ENCODE measurements at regions not wholly inside any gene's neighbourhood (a gene's known extent, or its start where the extent isn't known, plus 50 kb on each side); places are given as distances from the start of the nearest gene placed in this dataset.

- no peak overlapping the region for H2AFZ ChIP-seq (ENCODE audit: low read depth, low read length, poor library complexity, severe bottlenecking)
- no peak for TF ChIP-seq CEBPB (IDR thresholded peaks at IDR 0.05; ENCODE audit: low read depth)
- no peak for TF ChIP-seq POLR2AphosphoS5 (IDR thresholded peaks at IDR 0.05; ENCODE audit: low read depth, low read length)
- TF ChIP-seq ZFX (IDR thresholded peaks at IDR 0.05), result no peak
- no peak for TF ChIP-seq EZH2 (IDR thresholded peaks at IDR 0.05)
- TF ChIP-seq, protein P1, sequence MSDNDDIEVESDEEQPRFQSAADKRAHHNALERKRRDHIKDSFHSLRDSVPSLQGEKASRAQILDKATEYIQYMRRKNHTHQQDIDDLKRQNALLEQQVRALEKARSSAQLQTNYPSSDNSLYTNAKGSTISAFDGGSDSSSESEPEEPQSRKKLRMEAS (IDR thresholded peaks at IDR 0.05), result no peak
- no peak for TF ChIP-seq SIN3A (IDR thresholded peaks at IDR 0.05; ENCODE audit: low read depth)
- no peak for TF ChIP-seq POLR2A (IDR thresholded peaks at IDR 0.05; ENCODE audit: borderline replicate concordance, extremely low read depth, insufficient read depth, insufficient read length)
- no peak for TF ChIP-seq JUND (IDR thresholded peaks at IDR 0.05)
- no peak for TF ChIP-seq SRF (IDR thresholded peaks at IDR 0.05; ENCODE audit: low read depth)
- no peak for TF ChIP-seq EGR1 (IDR thresholded peaks at IDR 0.05; ENCODE audit: low read depth)
- no peak for TF ChIP-seq YY1 (IDR thresholded peaks at IDR 0.05; ENCODE audit: extremely low read depth, insufficient replicate concordance, low read depth, low read length)
- TF ChIP-seq, protein P2, sequence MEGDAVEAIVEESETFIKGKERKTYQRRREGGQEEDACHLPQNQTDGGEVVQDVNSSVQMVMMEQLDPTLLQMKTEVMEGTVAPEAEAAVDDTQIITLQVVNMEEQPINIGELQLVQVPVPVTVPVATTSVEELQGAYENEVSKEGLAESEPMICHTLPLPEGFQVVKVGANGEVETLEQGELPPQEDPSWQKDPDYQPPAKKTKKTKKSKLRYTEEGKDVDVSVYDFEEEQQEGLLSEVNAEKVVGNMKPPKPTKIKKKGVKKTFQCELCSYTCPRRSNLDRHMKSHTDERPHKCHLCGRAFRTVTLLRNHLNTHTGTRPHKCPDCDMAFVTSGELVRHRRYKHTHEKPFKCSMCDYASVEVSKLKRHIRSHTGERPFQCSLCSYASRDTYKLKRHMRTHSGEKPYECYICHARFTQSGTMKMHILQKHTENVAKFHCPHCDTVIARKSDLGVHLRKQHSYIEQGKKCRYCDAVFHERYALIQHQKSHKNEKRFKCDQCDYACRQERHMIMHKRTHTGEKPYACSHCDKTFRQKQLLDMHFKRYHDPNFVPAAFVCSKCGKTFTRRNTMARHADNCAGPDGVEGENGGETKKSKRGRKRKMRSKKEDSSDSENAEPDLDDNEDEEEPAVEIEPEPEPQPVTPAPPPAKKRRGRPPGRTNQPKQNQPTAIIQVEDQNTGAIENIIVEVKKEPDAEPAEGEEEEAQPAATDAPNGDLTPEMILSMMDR (IDR thresholded peaks at IDR 0.05 in 2 of 3, conservative IDR thresholded peaks at IDR 0.05 in 1 of 3; ENCODE audit: borderline replicate concordance in 1 of 3, insufficient read depth in 1 of 3, low read depth in 2 of 3, low read length in 2 of 3), result no peak
- TF ChIP-seq TCF7L2 (IDR thresholded peaks at IDR 0.05; ENCODE audit: borderline replicate concordance, extremely low read depth, insufficient read depth, insufficient read length), result no peak
- no peaks in the 10 kb centered on the region for H4K20me1 ChIP-seq (ENCODE audit: insufficient read depth)
- RAD21 ChIA-PET (ENCODE audit: low non-redundant PET in 1 of 2, low total read pairs in 2 of 2, uncharacterized antibody in 2 of 2, unreplicated experiment in 2 of 2), result no interaction called here
- no peaks in the 10 kb centered on the region for H3K9me3 ChIP-seq (ENCODE audit: control insufficient read depth in 1 of 2, insufficient read depth in 1 of 2, low read depth in 1 of 2, low read length in 2 of 2)
- POLR2A ChIA-PET, result no interaction called here
- H3K9ac ChIP-seq (ENCODE audit: low read length), result no peak overlapping the region
- no peak overlapping the region for H3K27ac ChIP-seq (ENCODE audit: low read depth, low read length)
- no peaks in the 10 kb centered on the region for H3K79me2 ChIP-seq (ENCODE audit: insufficient read depth, low read length)
- H3K9me2 ChIP-seq (ENCODE audit: insufficient read depth), result no peaks in the 10 kb centered on the region
- no peak overlapping the region for H3K4me3 ChIP-seq (replicated peaks in 1 of 2; ENCODE audit: low read depth in 1 of 2, low read length in 2 of 2)
- CTCF ChIA-PET, result no interaction called here
- DNase-seq (ENCODE audit: low read depth, low spot score), result no peak
- H3K4me2 ChIP-seq (ENCODE audit: low read length), result no peak overlapping the region
- H3K4me1 ChIP-seq (ENCODE audit: control insufficient read depth in 1 of 2, insufficient read depth in 2 of 2, low read length in 2 of 2), result no peaks in the 10 kb centered on the region
- no peaks in the 10 kb centered on the region for H3K36me3 ChIP-seq (ENCODE audit: control insufficient read depth in 1 of 2, insufficient read depth in 2 of 2, low read length in 2 of 2)
- intact Hi-C loops (cut with micrococcal nuclease), result no loop called here
- ATAC-seq, result no peak
- H3K27me3 ChIP-seq (ENCODE audit: insufficient read depth, low read length), result peaks cover 11% of the 10 kb centered on the region
- no TSS peak for BruUV-seq (replicated peaks)
Measured at GRCh38 chr2:104786821-104787220, 67.1 kb upstream of the POU3F3 start.
